Tibial nerve (tissue), 4 donors: ENCODE measurements at regions not wholly inside any gene's neighbourhood (a gene's known extent, or its start where the extent isn't known, plus 50 kb on each side); places are given as distances from the start of the nearest gene placed in this dataset.

Source experiments
- CTCF ChIP-seq, 5 experiments: fragments of 200-600 bp in 3 of 5; fragments of 450-650 bp in 2 of 5; sonication (generic) in 3 of 5; IDR thresholded peaks; one replicate each; pipeline ENCODE4 v1.5.1; 2016 to 2019; ENCODE audit warnings: antibody characterized with exemption in 5 of 5, mild to moderate bottlenecking in 3 of 5, moderate library complexity in 2 of 5
- EP300 ChIP-seq, 2 donors: sonication (generic); formaldehyde crosslinking; IDR thresholded peaks; one replicate each; pipeline ENCODE4 v1.6.1; 2017; ENCODE audit warnings: antibody characterized with exemption in 2 of 2, mild to moderate bottlenecking in 1 of 2
- POLR2A ChIP-seq, 2 donors: fragments of 450-650 bp; IDR thresholded peaks; one replicate each; pipeline ENCODE4 v1.6.1; 2017; ENCODE audit warnings: antibody characterized with exemption in 2 of 2, mild to moderate bottlenecking in 2 of 2, moderate library complexity in 2 of 2

DNA sequence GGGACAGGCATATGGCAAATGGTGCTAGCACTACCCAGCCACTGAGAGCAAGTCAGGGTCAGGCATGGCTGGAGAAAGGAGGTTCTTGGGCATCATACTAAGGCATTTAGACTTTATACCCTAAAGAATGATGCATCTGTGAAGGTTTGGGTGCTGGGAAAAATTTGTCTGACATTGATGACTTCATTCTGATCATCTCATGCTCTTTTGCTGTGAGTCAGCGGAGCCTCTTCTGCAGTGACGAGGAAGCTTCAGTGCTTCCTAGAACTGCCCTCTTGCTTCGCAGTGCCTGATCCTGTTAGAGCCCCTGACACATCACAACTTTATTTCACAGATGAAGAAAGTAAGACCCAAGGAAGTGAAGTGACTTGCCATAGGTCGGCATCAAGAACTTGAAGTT lies 266.6 kb upstream of the GAS1 start:
- TF ChIP-seq POLR2A (IDR thresholded peaks at IDR 0.05) (no peak), CTCF (IDR thresholded peaks at IDR 0.05) (no peak), EP300 (IDR thresholded peaks at IDR 0.05) (no peak)
